Forelimb muscle (tissue), 1 donor: ENCODE measurements at regions not wholly inside any gene's neighbourhood (a gene's known extent, or its start where the extent isn't known, plus 50 kb on each side); places are given as distances from the start of the nearest gene placed in this dataset.
"Not testable (repeated sequence)": the region's sequence is repeated elsewhere in the genome, so short reads cannot be mapped to it uniquely, and the experiment has no call there.

Experiments used
- DNase-seq: peaks from one replicate; pipeline ENCODE4 v3.0.0-alpha.2; 2013; ENCODE audit warnings: low read depth

DNA sequence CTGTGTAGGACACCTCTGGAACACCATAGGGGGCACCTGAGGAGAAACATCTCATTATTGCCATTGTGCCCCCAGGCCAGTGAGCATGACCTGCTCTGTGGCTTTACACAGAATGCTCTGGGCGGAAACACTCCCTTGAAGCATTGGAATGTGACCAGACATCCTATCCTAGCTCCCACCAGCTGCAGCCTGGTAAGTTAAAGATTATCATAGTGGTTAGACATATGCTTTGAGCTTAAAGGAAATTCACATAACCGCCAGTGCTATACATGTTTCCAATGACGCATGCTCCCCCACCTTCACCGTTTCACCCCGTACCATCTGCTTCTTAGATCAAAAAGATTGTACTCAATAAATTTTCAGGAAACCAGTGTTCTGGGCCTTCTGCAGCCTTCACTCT lies 217.7 kb upstream of the CENPE start:
- no peak for DNase-seq

GRCh38 chr4:103412646-103413045 lies 214.5 kb upstream of the CENPE start:
- DNase-seq, result not testable (repeated sequence)

DNA sequence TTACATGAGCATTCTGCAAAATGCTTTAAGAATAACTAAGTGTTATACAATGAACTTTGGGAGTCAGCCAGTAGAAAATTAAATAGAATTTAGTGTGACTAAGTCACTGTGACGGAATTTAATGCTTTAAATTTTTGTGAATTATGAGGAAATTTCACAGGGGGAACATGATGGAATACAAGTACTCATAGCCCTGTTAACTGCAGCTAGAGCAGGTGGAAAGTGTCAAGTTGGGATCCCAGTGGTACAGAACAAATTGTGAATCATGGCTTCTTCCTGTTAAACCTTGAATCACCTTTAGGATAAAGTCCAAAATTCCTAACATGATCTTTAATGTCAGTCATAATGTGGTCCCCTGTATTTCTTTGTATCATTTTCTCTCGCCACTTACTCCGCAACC lies 212.2 kb upstream of the CENPE start:
- DNase-seq, result peak; percentile 1

- DNase-seq, result no peak
These were observed 207.3 kb upstream of the CENPE start for GRCh38 chr4:103405415-103405814.

GRCh38 chr4:103403619-103404018 lies 205.5 kb upstream of the CENPE start:
- DNase-seq, result no peak

- no peak for DNase-seq
These were observed 204.1 kb upstream of the CENPE start for GRCh38 chr4:103402198-103402597.

DNA sequence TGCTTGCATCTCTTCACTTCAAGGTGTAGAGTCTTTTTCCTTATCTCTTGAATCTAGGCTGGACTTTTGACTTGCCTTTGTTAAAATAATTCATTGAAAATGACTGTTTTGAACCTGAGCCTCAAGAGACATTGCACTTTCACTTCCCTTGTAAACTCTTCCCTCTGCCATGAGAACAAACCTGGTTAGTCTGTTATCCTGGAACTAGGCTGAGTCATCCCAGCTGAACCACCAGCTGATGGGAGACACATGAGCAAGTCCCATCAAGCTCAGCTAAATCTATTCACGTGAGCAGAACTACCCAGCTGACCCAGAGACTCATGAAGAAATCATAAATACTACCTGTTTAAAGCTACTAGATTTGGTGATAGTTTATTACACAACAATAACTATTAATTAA lies 202.3 kb upstream of the CENPE start:
- DNase-seq, result no peak

DNA sequence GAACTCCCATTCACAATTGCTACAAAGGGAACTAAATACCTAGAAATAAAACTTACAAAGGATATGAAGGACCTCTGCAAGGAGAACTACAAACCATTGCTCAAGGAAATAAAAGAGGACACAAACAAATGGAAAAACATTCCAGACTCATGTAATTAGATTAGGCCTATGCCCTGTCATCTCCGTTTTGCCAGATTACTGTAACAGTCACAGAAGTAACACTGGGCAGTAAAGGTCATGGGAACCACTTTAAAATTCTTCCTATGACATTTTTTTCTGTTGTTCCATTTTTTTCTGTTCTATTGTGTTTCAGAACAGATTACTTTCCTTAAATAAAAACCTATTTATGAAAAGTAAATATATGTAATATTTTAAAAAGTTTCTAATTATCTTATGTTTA lies 199.4 kb upstream of the CENPE start:
- DNase-seq, result no peak

DNA sequence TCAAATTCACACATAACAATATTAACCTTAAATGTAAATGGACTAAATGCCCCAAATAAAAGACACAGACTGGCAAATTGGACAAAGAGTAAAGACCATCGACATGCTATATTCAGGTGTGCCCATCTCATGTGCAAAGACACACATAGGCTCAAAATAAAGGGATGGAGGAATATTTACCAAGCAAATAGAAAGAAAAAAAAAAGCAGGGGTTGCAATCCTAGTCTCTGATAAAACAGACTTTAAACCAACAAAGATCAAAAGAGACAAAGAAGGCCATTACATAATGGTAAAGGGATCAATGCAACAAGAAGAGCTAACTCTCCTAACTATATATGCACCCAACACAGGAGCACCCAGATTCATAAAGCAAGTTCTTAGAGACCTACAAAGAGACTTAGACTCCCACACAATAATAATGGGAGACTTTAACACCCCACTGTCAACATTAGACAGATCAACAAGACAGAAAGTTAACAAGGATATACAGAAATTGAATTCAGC lies 189.4 kb upstream of the CENPE start:
- not testable (repeated sequence) for DNase-seq

DNA sequence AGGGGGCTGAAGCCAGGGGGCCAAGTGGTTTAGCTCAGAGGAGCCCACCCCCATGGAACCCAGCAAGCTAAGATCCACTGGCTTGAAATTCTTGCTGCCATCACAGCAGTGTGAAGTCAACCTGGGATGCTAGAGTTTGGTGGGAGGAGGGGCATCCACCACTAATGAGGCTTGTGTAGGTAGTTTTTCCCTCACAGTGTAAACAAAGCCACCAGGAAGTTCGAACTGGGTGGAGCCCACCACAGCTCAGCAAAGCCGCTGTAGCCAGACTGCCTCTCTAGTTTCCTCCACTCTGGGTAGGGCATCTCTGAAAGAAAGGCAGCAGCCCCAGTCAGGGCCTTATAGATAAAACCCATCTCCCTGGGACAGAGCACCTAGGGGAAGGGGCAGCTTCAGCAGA lies 187.4 kb upstream of the CENPE start:
- not testable (repeated sequence) for DNase-seq

DNA sequence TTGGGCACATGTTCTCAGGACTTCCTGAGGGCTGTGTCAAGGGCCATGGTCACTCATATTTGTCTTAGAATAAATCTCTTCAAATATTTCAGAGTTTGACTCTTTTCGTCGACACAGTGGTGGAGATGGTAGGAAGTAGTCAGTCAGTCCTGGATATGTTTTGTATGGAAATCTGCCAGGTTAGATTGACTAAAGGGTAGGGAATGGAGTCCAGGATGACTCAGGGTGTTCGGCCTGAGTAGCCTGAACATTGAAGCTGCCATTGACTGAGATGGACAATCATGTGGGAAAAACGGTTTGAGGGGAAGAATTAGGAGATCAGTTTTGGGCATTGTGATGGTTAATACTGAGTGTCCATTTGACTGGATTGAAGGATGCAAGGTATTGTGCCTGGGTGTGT lies 177.1 kb upstream of the CENPE start:
- no peak for DNase-seq

DNA sequence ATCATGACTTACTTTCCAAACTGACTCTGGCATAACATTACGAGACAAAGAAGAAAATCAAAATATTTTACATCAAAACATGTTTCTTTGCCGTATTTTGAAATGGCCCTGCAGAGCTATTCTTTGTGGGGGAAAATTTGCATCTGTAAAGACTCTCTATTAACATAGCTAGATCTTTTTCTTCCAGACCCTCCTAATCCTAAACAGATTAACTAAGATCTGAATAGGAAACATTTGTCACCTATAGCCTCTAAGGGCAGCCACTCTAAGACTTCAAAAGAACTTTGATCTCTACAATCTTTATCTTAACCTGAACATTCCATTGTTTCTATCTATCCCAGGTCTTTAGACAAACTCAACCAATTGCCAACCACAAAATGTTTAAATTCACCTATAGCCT lies 176.6 kb upstream of the CENPE start:
- DNase-seq, result no peak

DNA sequence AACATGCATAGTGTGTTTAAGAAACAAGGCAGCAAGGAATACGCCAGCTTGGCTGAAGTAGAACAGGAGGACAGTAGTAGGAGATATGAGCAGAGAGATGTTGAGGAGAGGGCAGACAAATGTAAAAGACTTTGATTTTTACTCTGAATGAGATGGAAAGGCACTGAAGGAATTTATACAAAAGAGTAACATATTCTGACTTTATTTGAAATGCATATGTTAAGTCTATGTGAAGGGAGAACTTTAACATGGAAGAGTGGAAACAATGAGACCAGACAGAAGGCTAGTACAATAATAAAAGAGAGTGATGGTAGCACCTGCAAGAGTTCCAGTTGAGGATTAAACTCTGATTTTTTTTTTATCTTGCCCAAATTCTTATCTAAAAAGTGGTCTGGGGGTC lies 176.2 kb upstream of the CENPE start:
- DNase-seq, result no peak

- DNase-seq, result no peak
These were observed 173.9 kb upstream of the CENPE start for GRCh38 chr4:103372002-103372558.

- no peak for DNase-seq
These were observed 172.2 kb upstream of the CENPE start for GRCh38 chr4:103370336-103370735.

DNA sequence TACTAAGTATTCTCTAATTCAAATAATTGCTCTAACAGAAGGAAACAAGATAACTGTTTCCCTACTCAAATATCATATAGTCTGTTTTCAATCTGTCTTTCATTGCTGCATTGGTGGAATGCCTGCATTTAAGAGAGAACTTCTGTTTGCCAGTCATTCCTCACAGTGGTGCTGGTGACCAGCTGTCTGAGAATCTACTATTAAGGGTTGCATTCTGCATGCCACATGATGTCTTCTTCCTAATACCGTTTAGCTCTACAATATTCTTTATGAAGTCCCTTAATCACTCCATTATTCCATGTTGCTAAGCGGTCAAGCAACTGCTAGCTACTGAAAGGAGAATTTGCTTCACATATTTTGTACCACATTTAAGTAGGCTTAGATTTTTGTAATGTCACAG lies 167.1 kb upstream of the CENPE start:
- DNase-seq, result no peak

- DNase-seq, result no peak
These were observed 165.9 kb upstream of the CENPE start for GRCh38 chr4:103364083-103364482.

GRCh38 chr4:103361926-103362325 lies 163.8 kb upstream of the CENPE start:
- DNase-seq, result no peak

DNA sequence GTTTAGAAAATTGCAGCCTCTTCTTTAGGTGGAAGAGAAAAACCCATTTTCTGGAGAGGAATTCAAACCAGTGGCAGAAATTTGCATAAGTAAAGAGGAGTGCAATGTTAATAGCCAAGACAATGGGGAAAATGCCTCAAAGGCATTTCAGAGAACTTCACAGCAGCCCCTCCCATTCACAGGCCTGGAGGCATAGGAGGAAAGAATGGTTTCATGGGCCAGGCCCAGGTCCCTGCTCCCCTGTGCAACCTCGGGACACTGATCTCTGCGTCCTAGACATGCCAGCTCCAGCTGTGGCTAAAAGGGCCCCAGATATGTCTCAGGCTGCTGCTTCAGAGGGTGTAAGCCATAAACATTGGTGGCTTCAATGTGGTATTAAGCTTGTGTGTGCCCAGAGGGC lies 161.8 kb upstream of the CENPE start:
- no peak for DNase-seq

GRCh38 chr4:103354006-103354405 lies 155.9 kb upstream of the CENPE start:
- no peak for DNase-seq

DNA sequence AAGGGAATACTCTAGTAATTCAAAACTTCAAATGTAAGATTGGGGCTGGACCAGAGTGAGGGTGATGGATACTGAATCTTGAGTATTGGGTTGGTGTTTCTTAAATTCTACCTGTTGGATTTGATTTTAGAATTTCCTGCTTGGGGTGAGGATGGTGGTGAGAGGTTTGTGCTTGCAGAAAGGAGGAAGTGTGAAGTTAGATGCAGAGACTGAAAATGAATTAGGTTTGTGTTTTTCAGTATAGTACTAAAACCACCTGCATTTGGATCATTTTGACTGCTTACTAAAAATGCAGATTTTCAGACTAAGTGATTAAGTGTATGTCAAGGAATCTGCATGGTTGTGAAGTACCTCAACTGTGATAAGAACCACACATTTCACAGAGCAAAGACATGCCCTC lies 131.5 kb upstream of the CENPE start:
- no peak for DNase-seq

GRCh38 chr4:103324811-103325210 lies 126.7 kb upstream of the CENPE start:
- DNase-seq, result no peak

- no peak for DNase-seq
These were observed 120.2 kb upstream of the CENPE start for GRCh38 chr4:103318327-103318726.

- DNase-seq, result no peak
These were observed 110.1 kb upstream of the CENPE start for GRCh38 chr4:103308248-103308561.
